GM23248 (cell line): ENCODE measurements at regions not wholly inside any gene's neighbourhood (a gene's known extent, or its start where the extent isn't known, plus 50 kb on each side); places are given as distances from the start of the nearest gene placed in this dataset.

Experiments used
- DNase-seq: peaks from one replicate; pipeline ENCODE4 v3.0.0-alpha.2; 2015
- H2AFZ ChIP-seq: fragments of 200-600 bp; sonication (generic); 2 replicates; pipeline ENCODE4 v1.6.1; 2016; ENCODE audit warnings: antibody characterized with exemption
- H3F3A ChIP-seq: fragments of 200-600 bp; sonication (generic); 2 replicates; pipeline ENCODE4 v1.6.1; 2016; ENCODE audit warnings: mild to moderate bottlenecking, antibody characterized with exemption, mixed run types; ENCODE audit not compliant: insufficient read depth
- H3K27ac ChIP-seq: fragments of 200-600 bp; sonication (generic); 2 replicates; pipeline ENCODE4 v1.5.1; 2016; ENCODE audit warnings: mild to moderate bottlenecking
- H3K27me3 ChIP-seq: fragments of 200-600 bp; sonication (generic); replicated peaks from 2 replicates; pipeline ENCODE4 v1.6.1; 2016; ENCODE audit warnings: mild to moderate bottlenecking; ENCODE audit not compliant: insufficient read depth
- H3K36me3 ChIP-seq: fragments of 200-600 bp; sonication (generic); 2 replicates; pipeline ENCODE4 v1.6.1; 2016; ENCODE audit warnings: low read depth, mild to moderate bottlenecking
- H3K4me1 ChIP-seq: fragments of 200-600 bp; sonication (generic); 2 replicates; pipeline ENCODE4 v1.6.1; 2016; ENCODE audit warnings: mild to moderate bottlenecking; ENCODE audit not compliant: insufficient read depth
- H3K4me2 ChIP-seq: fragments of 200-600 bp; sonication (generic); one replicate; pipeline ENCODE4 v1.6.1; 2016; ENCODE audit warnings: mild to moderate bottlenecking; ENCODE audit not compliant: unreplicated experiment
- H3K4me3 ChIP-seq: fragments of 200-600 bp; sonication (generic); 2 replicates; pipeline ENCODE4 v1.5.1; 2016; ENCODE audit warnings: mild to moderate bottlenecking
- H3K79me2 ChIP-seq: fragments of 200-600 bp; sonication (generic); 2 replicates; pipeline ENCODE4 v1.6.1; 2016; ENCODE audit warnings: mild to moderate bottlenecking; ENCODE audit not compliant: insufficient read depth
- H3K9ac ChIP-seq: fragments of 200-600 bp; sonication (generic); 2 replicates; pipeline ENCODE4 v1.6.1; 2016; ENCODE audit warnings: mild to moderate bottlenecking
- H3K9me2 ChIP-seq: fragments of 200-600 bp; sonication (generic); 2 replicates; pipeline ENCODE4 v1.6.1; 2016; ENCODE audit warnings: mixed run types, mild to moderate bottlenecking, moderate library complexity; ENCODE audit not compliant: insufficient read depth
- H3K9me3 ChIP-seq: fragments of 200-600 bp; sonication (generic); one replicate; pipeline ENCODE4 v1.6.1; 2017; ENCODE audit warnings: low read depth
- H4K20me1 ChIP-seq: fragments of 200-600 bp; sonication (generic); 2 replicates; pipeline ENCODE4 v1.6.0; 2016; ENCODE audit not compliant: insufficient read depth
- EZH2 ChIP-seq: fragments of 200-600 bp; sonication (generic); IDR thresholded peaks from 2 replicates; pipeline ENCODE4 v1.6.1; 2018; ENCODE audit warnings: antibody characterized with exemption, mild to moderate bottlenecking; ENCODE audit not compliant: insufficient read depth, poor library complexity, severe bottlenecking
- EZH2phosphoT487 ChIP-seq: fragments of 200-600 bp; sonication (generic); IDR thresholded peaks from 2 replicates; pipeline ENCODE4 v1.6.1; 2018; ENCODE audit warnings: antibody characterized with exemption, moderate library complexity, mild to moderate bottlenecking, low read depth; ENCODE audit not compliant: insufficient read depth
- WGBS, 2 experiments: methylation state at CpG; one replicate each; pipeline ENCODE4 v1.1.6; 2015 to 2017; ENCODE audit warnings: low lambda C conversion rate in 2 of 2, low coverage in 1 of 2; ENCODE audit errors: missing lambda C conversion rate in 2 of 2; 5-methylcytosine and 5-hydroxymethylcytosine counted together
- in situ Hi-C: fragments of 300-500 bp; cut with MboI; formaldehyde crosslinking; loops from 2 replicates; pipeline ENCODE4 v1.15.0; 2020

DNA sequence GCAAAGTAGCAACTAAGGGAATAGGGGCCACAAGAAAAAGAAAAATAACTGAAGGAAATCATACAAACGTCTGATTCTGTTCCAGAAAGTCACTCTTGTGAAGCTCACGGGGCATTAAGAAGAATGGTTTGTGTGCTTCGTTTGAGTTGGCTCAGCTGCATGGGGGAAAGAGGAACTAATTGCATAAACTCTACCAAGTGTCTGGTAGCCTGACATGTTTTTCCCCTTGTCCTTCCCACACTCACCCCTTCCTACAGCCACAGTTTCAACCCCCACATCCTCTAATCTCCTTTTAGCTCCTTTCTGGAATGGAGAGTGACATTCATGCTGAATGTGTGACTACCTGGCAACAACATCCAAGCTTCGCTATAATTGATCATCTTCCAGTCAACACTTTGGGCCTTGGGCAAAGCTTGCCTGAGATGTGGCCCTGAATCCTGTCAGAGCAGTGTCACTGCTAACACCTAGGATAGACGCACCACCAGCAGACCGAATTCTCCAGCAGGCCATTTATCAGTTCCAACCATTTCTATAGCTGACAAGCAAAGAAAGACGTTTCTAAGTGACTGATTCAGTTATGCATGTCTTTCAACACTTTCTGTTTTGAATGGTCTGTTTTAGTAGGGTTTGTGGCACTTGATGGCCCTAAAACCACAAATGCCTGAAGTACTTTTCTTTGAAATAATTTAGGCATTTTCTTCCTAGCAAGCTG is 439.6 kb downstream of the TTLL7 start:
- H3F3A ChIP-seq, result no peaks in the 10 kb centered on the region
- no peak overlapping the region for H3K27ac ChIP-seq
- no peaks in the 10 kb centered on the region for H3K4me1 ChIP-seq
- H2AFZ ChIP-seq, result no peak overlapping the region
- DNase-seq, result no peak
- no peaks in the 10 kb centered on the region for H3K9me3 ChIP-seq
- in situ Hi-C loops, result no loop called here
- no peak overlapping the region for H3K9ac ChIP-seq
- no peaks in the 10 kb centered on the region for H3K36me3 ChIP-seq
- no peaks in the 10 kb centered on the region for H4K20me1 ChIP-seq
- H3K4me3 ChIP-seq, result no peak overlapping the region
- 54 to 55% methylated on average over 7 of the region's 7 CpGs for WGBS, 2 experiments
- no peak for TF ChIP-seq EZH2
- TF ChIP-seq EZH2phosphoT487, result no peak
- no peaks in the 10 kb centered on the region for H3K27me3 ChIP-seq
- no peak overlapping the region for H3K4me2 ChIP-seq
- no peaks in the 10 kb centered on the region for H3K9me2 ChIP-seq
- H3K79me2 ChIP-seq, result no peaks in the 10 kb centered on the region

DNA sequence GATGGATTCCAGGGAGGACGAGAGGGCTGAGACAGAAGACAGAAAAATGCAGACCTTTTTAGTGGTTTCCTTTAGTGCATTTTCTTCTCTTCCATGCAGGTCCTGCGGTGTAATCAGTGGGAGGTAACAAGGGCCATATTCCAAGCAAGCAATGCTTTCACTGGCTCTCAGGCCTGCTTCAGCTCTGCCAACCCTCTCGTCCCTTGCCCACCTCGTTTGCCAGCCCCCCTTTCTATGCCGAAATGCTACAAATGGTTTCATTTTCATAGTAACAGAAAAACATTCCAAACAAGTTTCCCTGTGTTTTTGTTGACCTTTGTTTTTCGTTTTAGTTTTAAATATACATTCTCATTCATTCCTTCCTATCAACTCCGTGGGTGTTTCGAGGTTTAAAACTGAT is 443.1 kb downstream of the TTLL7 start:
- peak; percentile 7 for DNase-seq
- no peaks in the 10 kb centered on the region for H3K27me3 ChIP-seq
- 30 to 34% methylated on average over 8 of the region's 8 CpGs for WGBS, 2 experiments
- peak overlapping the region; percentile 56 for H3K4me2 ChIP-seq
- H3K36me3 ChIP-seq, result no peaks in the 10 kb centered on the region
- no peaks in the 10 kb centered on the region for H3K4me1 ChIP-seq
- H3K79me2 ChIP-seq, result no peaks in the 10 kb centered on the region
- TF ChIP-seq EZH2phosphoT487, result no peak
- H3K4me3 ChIP-seq, result 0 out of 2 replicates have a peak overlapping the region, but pooled peaks have one; percentile 26
- H3K27ac ChIP-seq, result no peak overlapping the region
- H3F3A ChIP-seq, result no peaks in the 10 kb centered on the region
- no peaks in the 10 kb centered on the region for H4K20me1 ChIP-seq
- no peak overlapping the region for H3K9ac ChIP-seq
- no peaks in the 10 kb centered on the region for H3K9me2 ChIP-seq
- in situ Hi-C loops, result no loop called here
- no peaks in the 10 kb centered on the region for H3K9me3 ChIP-seq
- peak overlapping the region; percentile 73 for H2AFZ ChIP-seq

DNA sequence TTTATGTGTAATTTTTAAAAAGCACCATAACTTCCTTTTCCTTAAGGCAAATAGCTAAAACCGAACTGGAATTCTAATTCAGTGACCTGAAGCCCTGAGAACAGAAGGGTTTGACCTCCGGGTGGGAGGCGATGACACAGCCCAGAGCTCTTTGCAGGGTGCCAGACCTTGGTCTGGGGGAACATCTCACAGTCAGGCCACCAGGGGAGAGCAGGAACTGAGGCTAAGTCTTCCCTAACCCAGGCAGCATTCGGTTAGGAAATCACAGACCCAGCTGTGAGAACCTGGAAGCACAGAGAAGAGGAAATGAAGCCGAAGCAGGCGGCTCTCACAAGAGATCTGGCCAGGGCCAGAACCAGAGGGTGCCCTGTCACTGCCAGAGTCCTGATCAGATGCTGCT is 444.8 kb downstream of the TTLL7 start:
- Histone ChIP-seq H3K4me2 (no peak overlapping the region), H3K4me1 (no peaks in the 10 kb centered on the region), H3K9ac (no peak overlapping the region), H3K9me2 (no peaks in the 10 kb centered on the region), H3K27ac (no peak overlapping the region), H3K79me2 (no peaks in the 10 kb centered on the region), H3K36me3 (no peaks in the 10 kb centered on the region), H2AFZ (no peak overlapping the region), H3K9me3 (no peaks in the 10 kb centered on the region), H4K20me1 (no peaks in the 10 kb centered on the region), H3K4me3 (no peak overlapping the region), H3K27me3 (no peaks in the 10 kb centered on the region), H3F3A (no peaks in the 10 kb centered on the region)
- DNase-seq, result no peak
- WGBS, 2 experiments, result 30 to 34% methylated on average over 6 of the region's 6 CpGs
- in situ Hi-C loops, result no loop called here
- no peak for TF ChIP-seq EZH2phosphoT487
- no peak for TF ChIP-seq EZH2

DNA sequence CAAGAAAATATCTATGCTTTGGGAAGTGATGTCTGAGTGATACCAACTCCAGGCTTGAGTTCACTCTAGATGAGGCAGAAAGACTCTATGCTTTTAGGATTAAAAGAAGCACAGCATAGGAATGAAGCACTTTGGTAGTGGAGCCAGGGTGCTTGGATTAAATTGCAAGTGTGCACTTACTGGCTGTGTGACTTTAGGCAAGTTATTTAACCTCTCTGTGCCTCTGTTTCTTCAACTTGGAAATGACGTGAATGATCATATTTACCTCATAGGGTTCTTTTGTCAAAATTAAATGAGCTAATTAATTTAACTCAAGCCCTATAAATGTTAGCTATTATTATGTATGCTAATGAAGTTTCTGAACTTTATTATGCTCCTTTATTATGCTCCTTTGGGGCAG is 446.1 kb downstream of the TTLL7 start:
- no peaks in the 10 kb centered on the region for H3F3A ChIP-seq
- H3K4me1 ChIP-seq, result no peaks in the 10 kb centered on the region
- H3K27me3 ChIP-seq, result no peaks in the 10 kb centered on the region
- H2AFZ ChIP-seq, result no peak overlapping the region
- H3K4me2 ChIP-seq, result no peak overlapping the region
- TF ChIP-seq EZH2 (no peak), EZH2phosphoT487 (no peak)
- H3K4me3 ChIP-seq, result no peak overlapping the region
- no peaks in the 10 kb centered on the region for H3K9me2 ChIP-seq
- H3K9me3 ChIP-seq, result no peaks in the 10 kb centered on the region
- no peaks in the 10 kb centered on the region for H3K79me2 ChIP-seq
- H3K36me3 ChIP-seq, result no peaks in the 10 kb centered on the region
- no peak for DNase-seq
- H3K27ac ChIP-seq, result no peak overlapping the region
- in situ Hi-C loops, result no loop called here
- H3K9ac ChIP-seq, result no peak overlapping the region
- 97 to 100% methylated on average over 1 of the region's 1 CpG for WGBS, 2 experiments
- H4K20me1 ChIP-seq, result no peaks in the 10 kb centered on the region

DNA sequence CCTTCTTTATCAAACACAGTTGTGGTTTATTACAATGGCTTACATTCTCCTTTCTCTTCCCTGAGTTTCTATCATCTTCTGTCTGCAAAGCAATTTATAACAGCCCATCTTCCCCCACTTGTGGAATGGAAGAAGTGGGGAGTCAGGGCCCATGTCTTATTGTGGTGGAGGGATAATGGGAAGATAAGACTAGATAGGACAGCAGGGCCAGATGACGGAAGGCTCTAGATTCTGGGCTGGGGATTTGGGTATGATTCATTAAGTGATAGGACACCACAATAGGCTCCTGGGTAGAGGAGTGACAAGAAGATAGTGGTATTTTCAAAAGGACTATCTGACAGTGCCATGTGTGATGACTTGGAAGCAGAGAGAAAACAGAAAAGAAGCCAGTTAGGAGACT is 450.6 kb downstream of the TTLL7 start:
- Histone ChIP-seq H3K27me3 (no peaks in the 10 kb centered on the region), H4K20me1 (no peaks in the 10 kb centered on the region), H3K79me2 (no peaks in the 10 kb centered on the region), H3K36me3 (no peaks in the 10 kb centered on the region), H3K27ac (no peak overlapping the region), H3K9me3 (no peaks in the 10 kb centered on the region), H3K9ac (no peak overlapping the region), H3F3A (no peaks in the 10 kb centered on the region), H2AFZ (no peak overlapping the region), H3K4me3 (no peak overlapping the region), H3K4me2 (no peak overlapping the region), H3K9me2 (no peaks in the 10 kb centered on the region), H3K4me1 (no peaks in the 10 kb centered on the region)
- DNase-seq, result no peak
- in situ Hi-C loops, result no loop called here
- no peak for TF ChIP-seq EZH2phosphoT487
- no peak for TF ChIP-seq EZH2
- 91 to 94% methylated on average over 1 of the region's 1 CpG for WGBS, 2 experiments
